ENCODE measurements at regions not wholly inside any gene's neighbourhood (a gene's known extent, or its start where the extent isn't known, plus 50 kb on each side); places are given as distances from the start of the nearest gene placed in this dataset.

- ChIA-PET POLR2A (no interaction called here), CTCF (no interaction called here)
- Histone ChIP-seq H3K4me3 (ENCODE audit: low read depth, low read length) (no peak overlapping the region), H3K27me3 (ENCODE audit: control insufficient read depth, insufficient read depth, low read length) (peaks cover 4% of the 10 kb centered on the region), H3K9me3 (ENCODE audit: control insufficient read depth, insufficient read depth, low read length) (no peaks in the 10 kb centered on the region), H3K27ac (ENCODE audit: low read depth, low read length) (no peak overlapping the region)
- TF ChIP-seq, protein P1, sequence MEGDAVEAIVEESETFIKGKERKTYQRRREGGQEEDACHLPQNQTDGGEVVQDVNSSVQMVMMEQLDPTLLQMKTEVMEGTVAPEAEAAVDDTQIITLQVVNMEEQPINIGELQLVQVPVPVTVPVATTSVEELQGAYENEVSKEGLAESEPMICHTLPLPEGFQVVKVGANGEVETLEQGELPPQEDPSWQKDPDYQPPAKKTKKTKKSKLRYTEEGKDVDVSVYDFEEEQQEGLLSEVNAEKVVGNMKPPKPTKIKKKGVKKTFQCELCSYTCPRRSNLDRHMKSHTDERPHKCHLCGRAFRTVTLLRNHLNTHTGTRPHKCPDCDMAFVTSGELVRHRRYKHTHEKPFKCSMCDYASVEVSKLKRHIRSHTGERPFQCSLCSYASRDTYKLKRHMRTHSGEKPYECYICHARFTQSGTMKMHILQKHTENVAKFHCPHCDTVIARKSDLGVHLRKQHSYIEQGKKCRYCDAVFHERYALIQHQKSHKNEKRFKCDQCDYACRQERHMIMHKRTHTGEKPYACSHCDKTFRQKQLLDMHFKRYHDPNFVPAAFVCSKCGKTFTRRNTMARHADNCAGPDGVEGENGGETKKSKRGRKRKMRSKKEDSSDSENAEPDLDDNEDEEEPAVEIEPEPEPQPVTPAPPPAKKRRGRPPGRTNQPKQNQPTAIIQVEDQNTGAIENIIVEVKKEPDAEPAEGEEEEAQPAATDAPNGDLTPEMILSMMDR (IDR thresholded peaks at IDR 0.05; ENCODE audit: low read depth, low read length) = no peak
- DNase-seq (ENCODE audit: low read depth, low spot score) = no peak
Observed at GRCh38 chr18:73901151-73901550, 246.5 kb downstream of the FBXO15 start.

- H3K4me3 ChIP-seq (ENCODE audit: low read depth, low read length) = no peak overlapping the region
- CTCF ChIA-PET = no interaction called here
Observed at GRCh38 chr18:73900106-73900835, 247.4 kb downstream of the FBXO15 start.

DNA sequence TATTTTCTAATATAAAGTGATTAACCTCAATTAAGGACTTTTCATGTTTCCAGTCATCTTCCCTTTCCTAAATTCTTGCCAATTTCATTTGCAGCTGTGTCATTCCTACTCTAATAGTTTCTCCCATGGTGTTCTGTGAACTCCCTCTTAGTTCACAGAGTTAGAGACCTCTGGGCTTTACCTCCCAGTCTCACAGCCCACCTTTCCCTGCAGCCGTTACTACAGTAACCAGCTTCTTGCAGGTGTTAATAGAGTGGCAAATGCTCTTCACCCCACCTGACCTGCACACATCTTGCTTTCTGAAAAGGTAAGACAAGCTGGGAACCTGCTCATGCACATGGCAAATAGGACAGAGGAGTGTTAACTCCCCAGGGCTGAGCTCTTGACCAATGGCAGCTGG is 250.1 kb downstream of the FBXO15 start:
- POLR2A ChIA-PET = no interaction called here
- Histone ChIP-seq H3K4me3 (ENCODE audit: low read depth, low read length) (no peak overlapping the region), H3K9me3 (ENCODE audit: control insufficient read depth, insufficient read depth, low read length) (no peaks in the 10 kb centered on the region), H3K27me3 (ENCODE audit: control insufficient read depth, insufficient read depth, low read length) (peaks cover 4% of the 10 kb centered on the region), H3K27ac (ENCODE audit: low read depth, low read length) (no peak overlapping the region)
- DNase-seq (ENCODE audit: low read depth, low spot score) = no peak
- TF ChIP-seq, protein P1 (IDR thresholded peaks at IDR 0.05; ENCODE audit: low read depth, low read length) = no peak
- CTCF ChIA-PET = interaction anchor here (0.7 to 1.0 kb wide), 2 partner anchors 9 to 11 kb away, joined by 3 to 5 read pairs; no protein-coding TSS in a partner anchor

More at GRCh38 chr18:73900106-73900835, 247.4 kb downstream of the FBXO15 start:
- no peak overlapping the region for H3K27ac ChIP-seq (ENCODE audit: low read depth, low read length)
- H3K9me3 ChIP-seq (ENCODE audit: control insufficient read depth, insufficient read depth, low read length) = no peaks in the 10 kb centered on the region
- TF ChIP-seq, protein P1 (IDR thresholded peaks at IDR 0.05; ENCODE audit: low read depth, low read length) = no peak
- POLR2A ChIA-PET = no interaction called here
- H3K27me3 ChIP-seq (ENCODE audit: control insufficient read depth, insufficient read depth, low read length) = peaks cover 4% of the 10 kb centered on the region
- DNase-seq (ENCODE audit: low read depth, low spot score) = no peak

DNA sequence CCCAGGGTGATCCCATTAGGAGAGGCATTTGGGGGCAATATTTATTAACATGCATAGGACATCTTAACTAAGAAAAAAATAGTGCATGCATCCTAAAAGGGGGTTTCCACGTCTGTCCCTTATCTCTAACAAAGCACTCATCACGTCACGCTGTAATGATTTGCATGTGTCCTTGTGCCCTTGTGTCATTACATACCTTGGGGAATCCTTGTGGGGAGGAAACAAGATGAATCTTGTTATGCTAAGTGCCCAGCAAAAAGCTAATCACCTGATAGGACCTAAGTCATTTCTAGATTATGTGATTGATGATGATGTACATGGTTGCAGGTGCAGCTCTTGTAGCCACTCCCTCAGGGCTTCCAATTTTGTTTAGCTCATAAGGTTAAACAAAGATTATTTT is 250.9 kb downstream of the FBXO15 start:
- no peaks in the 10 kb centered on the region for H3K9me3 ChIP-seq (ENCODE audit: control insufficient read depth, insufficient read depth, low read length)
- H3K27ac ChIP-seq (ENCODE audit: low read depth, low read length) = no peak overlapping the region
- CTCF ChIA-PET = interaction anchor here (0.7 to 1.0 kb wide), 2 partner anchors 10 to 11 kb away, joined by 3 to 5 read pairs; no protein-coding TSS in a partner anchor
- TF ChIP-seq, protein P1 (IDR thresholded peaks at IDR 0.05; ENCODE audit: low read depth, low read length) = no peak
- POLR2A ChIA-PET = no interaction called here
- no peak overlapping the region for H3K4me3 ChIP-seq (ENCODE audit: low read depth, low read length)
- DNase-seq (ENCODE audit: low read depth, low spot score) = no peak
- peaks cover 3% of the 10 kb centered on the region for H3K27me3 ChIP-seq (ENCODE audit: control insufficient read depth, insufficient read depth, low read length)

GRCh38 chr18:73895701-73896100 is 251.9 kb downstream of the FBXO15 start:
- Histone ChIP-seq H3K9me3 (ENCODE audit: control insufficient read depth, insufficient read depth, low read length) (no peaks in the 10 kb centered on the region), H3K27me3 (ENCODE audit: control insufficient read depth, insufficient read depth, low read length) (no peaks in the 10 kb centered on the region), H3K27ac (ENCODE audit: low read depth, low read length) (no peak overlapping the region), H3K4me3 (ENCODE audit: low read depth, low read length) (no peak overlapping the region)
- CTCF ChIA-PET = no interaction called here
- POLR2A ChIA-PET = no interaction called here
- TF ChIP-seq, protein P1 (IDR thresholded peaks at IDR 0.05; ENCODE audit: low read depth, low read length) = no peak
- DNase-seq (ENCODE audit: low read depth, low spot score) = no peak
